Stomach smooth muscle (tissue), 2 donors: ENCODE measurements at regions not wholly inside any gene's neighbourhood (a gene's known extent, or its start where the extent isn't known, plus 50 kb on each side); places are given as distances from the start of the nearest gene placed in this dataset.

Experiments
- H3K27ac ChIP-seq: one replicate; pipeline ENCODE4 v1.7.0; 2013; ENCODE audit warnings: mild to moderate bottlenecking, low read length, inconsistent platforms
- H3K27me3 ChIP-seq, 2 donors: one replicate each; pipeline ENCODE4 v1.7.0; 2013; ENCODE audit warnings: low read length in 2 of 2; ENCODE audit not compliant: insufficient read depth in 2 of 2, control insufficient read depth in 1 of 2
- H3K36me3 ChIP-seq, 2 donors: one replicate each; pipeline ENCODE4 v1.7.0; 2013; ENCODE audit warnings: low read length in 2 of 2; ENCODE audit not compliant: control insufficient read depth in 2 of 2, insufficient read depth in 2 of 2
- H3K4me1 ChIP-seq: one replicate; pipeline ENCODE4 v1.7.0; 2013; ENCODE audit warnings: low read length; ENCODE audit not compliant: control insufficient read depth, insufficient read depth
- H3K4me3 ChIP-seq, 2 donors: one replicate each; pipeline ENCODE4 v1.7.0; 2013; ENCODE audit warnings: low read length in 2 of 2
- H3K9ac ChIP-seq, 2 donors: one replicate each; pipeline ENCODE4 v1.7.0; 2013; ENCODE audit warnings: low read length in 2 of 2, mild to moderate bottlenecking in 1 of 2
- H3K9me3 ChIP-seq, 2 donors: one replicate each; pipeline ENCODE4 v1.7.0; 2013; ENCODE audit warnings: low read length in 2 of 2; ENCODE audit not compliant: control insufficient read depth in 2 of 2
- donor health status: healthy.
- donor health status: Pancreatic carcinoma.

- H3K9me3 ChIP-seq, result no peaks in the 10 kb centered on the region
- H3K4me1 ChIP-seq, result no peaks in the 10 kb centered on the region
- H3K27me3 ChIP-seq, result no peaks in the 10 kb centered on the region
- H3K36me3 ChIP-seq, result no peaks in the 10 kb centered on the region
- no peak overlapping the region for H3K9ac ChIP-seq
- no peak overlapping the region for H3K27ac ChIP-seq
- H3K4me3 ChIP-seq, result no peak overlapping the region
Measured at GRCh38 chr4:59583845-59584568, 1616.1 kb upstream of the ADGRL3 start.

GRCh38 chr4:59597536-59598329 lies 1602.4 kb upstream of the ADGRL3 start:
- no peak overlapping the region for H3K27ac ChIP-seq

DNA sequence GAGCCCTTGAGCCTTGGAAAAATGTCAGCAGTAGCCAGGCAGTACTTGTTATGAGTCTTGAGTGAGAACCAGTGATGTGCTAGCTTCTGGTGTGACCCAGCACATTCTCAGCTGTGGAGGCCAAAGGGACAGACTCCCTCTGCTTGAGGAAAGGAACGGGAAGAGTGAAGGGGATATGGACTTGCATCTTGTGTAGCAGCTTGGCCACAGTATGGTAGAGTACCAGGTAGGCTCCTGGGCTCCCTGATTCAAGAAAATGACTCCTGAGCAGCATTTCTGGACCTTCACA lies 1601.9 kb upstream of the ADGRL3 start:
- Histone ChIP-seq H3K27ac (no peak overlapping the region), H3K9me3 (no peaks in the 10 kb centered on the region), H3K27me3 (no peaks in the 10 kb centered on the region), H3K4me1 (no peaks in the 10 kb centered on the region), H3K4me3 (no peak overlapping the region), H3K9ac (no peak overlapping the region), H3K36me3 (no peaks in the 10 kb centered on the region)

More at GRCh38 chr4:59597536-59598329, 1602.4 kb upstream of the ADGRL3 start:
- Histone ChIP-seq H3K36me3 (no peaks in the 10 kb centered on the region), H3K9me3 (no peaks in the 10 kb centered on the region), H3K4me3 (no peak overlapping the region), H3K27me3 (no peaks in the 10 kb centered on the region), H3K4me1 (no peaks in the 10 kb centered on the region), H3K9ac (no peak overlapping the region)

- Histone ChIP-seq H3K36me3 (no peaks in the 10 kb centered on the region), H3K4me3 (no peak overlapping the region), H3K27me3 (no peaks in the 10 kb centered on the region), H3K27ac (no peak overlapping the region), H3K9ac (no peak overlapping the region), H3K4me1 (no peaks in the 10 kb centered on the region), H3K9me3 (no peaks in the 10 kb centered on the region)
Measured at GRCh38 chr4:59608466-59608865, 1591.7 kb upstream of the ADGRL3 start.

DNA sequence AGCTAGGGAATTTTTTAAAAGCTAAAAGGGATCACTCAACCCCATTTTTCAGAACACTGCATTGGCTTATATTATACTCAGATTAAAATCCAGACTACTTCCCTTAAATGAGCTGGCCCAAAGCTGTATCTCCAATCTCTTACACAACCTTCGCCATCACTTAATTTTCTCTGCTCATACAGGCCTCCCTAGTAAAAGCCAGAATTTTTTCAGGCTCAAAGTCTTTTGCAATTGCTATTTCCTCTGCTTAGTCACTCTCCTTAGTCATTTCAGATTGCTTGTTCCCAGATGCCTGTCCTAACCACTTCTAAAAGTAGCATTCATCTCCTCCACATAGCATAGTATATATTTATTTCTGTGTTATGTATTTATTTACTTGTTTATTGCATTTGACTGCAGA lies 1587.9 kb upstream of the ADGRL3 start:
- no peaks in the 10 kb centered on the region for H3K4me1 ChIP-seq
- H3K27me3 ChIP-seq, result no peaks in the 10 kb centered on the region
- no peaks in the 10 kb centered on the region for H3K9me3 ChIP-seq
- no peak overlapping the region for H3K9ac ChIP-seq
- no peak overlapping the region for H3K4me3 ChIP-seq
- no peaks in the 10 kb centered on the region for H3K36me3 ChIP-seq
- no peak overlapping the region for H3K27ac ChIP-seq

GRCh38 chr4:59615316-59615715 lies 1584.8 kb upstream of the ADGRL3 start:
- Histone ChIP-seq H3K4me3 (no peak overlapping the region), H3K9me3 (no peaks in the 10 kb centered on the region), H3K27ac (no peak overlapping the region), H3K36me3 (no peaks in the 10 kb centered on the region), H3K27me3 (no peaks in the 10 kb centered on the region), H3K4me1 (no peaks in the 10 kb centered on the region), H3K9ac (no peak overlapping the region)

DNA sequence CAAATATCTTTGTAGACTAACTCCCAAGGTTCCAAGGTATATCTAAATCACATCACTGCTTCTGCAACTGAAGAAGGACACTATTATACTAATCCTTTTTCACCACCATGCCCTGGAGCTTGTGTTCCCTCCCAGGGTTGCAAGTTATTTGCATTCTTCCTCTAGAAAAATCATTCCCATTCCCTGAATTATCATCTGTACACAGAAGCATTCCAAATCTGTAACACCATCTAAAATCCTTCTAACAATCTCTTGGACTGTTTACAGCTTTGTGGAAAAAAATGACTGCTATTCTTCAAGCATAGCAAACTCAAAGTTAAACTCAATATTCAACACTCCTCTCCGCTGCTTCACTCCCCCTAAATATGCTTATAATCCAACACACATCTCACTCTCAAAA lies 1570.8 kb upstream of the ADGRL3 start:
- no peak overlapping the region for H3K9ac ChIP-seq
- no peak overlapping the region for H3K4me3 ChIP-seq
- no peaks in the 10 kb centered on the region for H3K36me3 ChIP-seq
- no peaks in the 10 kb centered on the region for H3K27me3 ChIP-seq
- H3K9me3 ChIP-seq, result no peaks in the 10 kb centered on the region
- H3K4me1 ChIP-seq, result no peaks in the 10 kb centered on the region
- no peak overlapping the region for H3K27ac ChIP-seq

GRCh38 chr4:59630235-59630634 lies 1569.9 kb upstream of the ADGRL3 start:
- Histone ChIP-seq H3K4me1 (no peaks in the 10 kb centered on the region), H3K36me3 (no peaks in the 10 kb centered on the region), H3K9me3 (no peaks in the 10 kb centered on the region), H3K27ac (no peak overlapping the region), H3K27me3 (no peaks in the 10 kb centered on the region), H3K4me3 (no peak overlapping the region), H3K9ac (no peak overlapping the region)

- Histone ChIP-seq H3K4me1 (no peaks in the 10 kb centered on the region), H3K27ac (no peak overlapping the region), H3K9me3 (no peaks in the 10 kb centered on the region), H3K36me3 (no peaks in the 10 kb centered on the region), H3K9ac (no peak overlapping the region), H3K27me3 (no peaks in the 10 kb centered on the region), H3K4me3 (no peak overlapping the region)
Measured at GRCh38 chr4:59630922-59631321, 1569.2 kb upstream of the ADGRL3 start.

DNA sequence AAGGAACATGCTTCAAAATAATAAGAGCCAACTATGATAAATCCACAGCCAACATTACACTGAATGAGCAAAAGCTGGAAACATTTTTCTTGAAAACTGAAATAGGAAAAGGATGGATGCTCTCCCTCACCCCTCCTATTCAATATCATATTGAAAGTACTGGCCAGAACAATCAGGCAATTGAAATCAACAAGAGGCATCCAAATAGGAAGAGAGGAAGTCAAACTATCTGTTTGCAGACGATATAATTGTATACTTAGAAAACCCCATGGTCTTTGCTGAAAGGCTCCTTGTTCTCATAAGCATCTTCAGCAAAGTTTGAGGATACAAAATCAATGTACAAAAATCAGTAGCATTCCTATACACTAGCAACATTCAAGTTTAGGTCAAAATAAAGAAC lies 1562.5 kb upstream of the ADGRL3 start:
- no peak overlapping the region for H3K9ac ChIP-seq
- H3K9me3 ChIP-seq, result no peaks in the 10 kb centered on the region
- no peaks in the 10 kb centered on the region for H3K4me1 ChIP-seq
- H3K27me3 ChIP-seq, result no peaks in the 10 kb centered on the region
- no peak overlapping the region for H3K4me3 ChIP-seq
- H3K36me3 ChIP-seq, result no peaks in the 10 kb centered on the region
- no peak overlapping the region for H3K27ac ChIP-seq

DNA sequence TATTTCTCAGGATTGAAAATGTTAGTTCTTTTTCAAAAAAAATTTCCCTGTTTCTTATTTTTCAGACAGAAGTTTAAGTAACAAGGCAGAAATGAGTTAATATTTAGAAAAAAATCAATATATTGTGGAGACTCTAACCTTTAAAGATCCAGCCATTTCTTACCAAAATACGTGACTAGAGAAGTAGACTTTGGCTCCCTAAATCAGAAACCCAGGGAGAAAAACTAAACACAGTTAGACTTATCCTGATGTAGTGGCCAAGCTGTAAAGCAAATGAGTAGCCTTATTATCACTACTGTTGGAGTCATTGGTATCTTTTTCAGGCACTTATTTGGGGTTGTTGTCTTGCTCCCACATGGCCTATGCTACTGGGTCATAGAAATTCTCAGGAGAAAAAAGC lies 1556.4 kb upstream of the ADGRL3 start:
- Histone ChIP-seq H3K4me1 (no peaks in the 10 kb centered on the region), H3K9ac (no peak overlapping the region)

More for the DNA sequence above, 1556.4 kb upstream of the ADGRL3 start:
- no peak overlapping the region for H3K27ac ChIP-seq
- H3K27me3 ChIP-seq, result no peaks in the 10 kb centered on the region
- H3K9me3 ChIP-seq, result no peaks in the 10 kb centered on the region
- no peak overlapping the region for H3K4me3 ChIP-seq
- no peaks in the 10 kb centered on the region for H3K36me3 ChIP-seq
